ENCODE measurements at regions not wholly inside any gene's neighbourhood (a gene's known extent, or its start where the extent isn't known, plus 50 kb on each side); places are given as distances from the start of the nearest gene placed in this dataset.

GRCh38 chr4:62490635-62491034, 1290.5 kb downstream of the ADGRL3 start:
- no peak overlapping the region for H2BK15ac ChIP-seq (ENCODE audit: low read depth, low read length)
- no peak overlapping the region for H2BK120ac ChIP-seq (ENCODE audit: low read depth, low read length)
- in situ Hi-C loops (cut with MboI; ENCODE audit: low sequenced_read_pairs) = no loop called here
- H3K27me3 ChIP-seq (ENCODE audit: control insufficient read depth, insufficient read depth, low read length) = no peaks in the 10 kb centered on the region
- H3K9me3 ChIP-seq (ENCODE audit: control insufficient read depth, insufficient read depth, low read length) = peaks cover 7% of the 10 kb centered on the region
- H3K36me3 ChIP-seq (ENCODE audit: control insufficient read depth, insufficient read depth, low read length) = no peaks in the 10 kb centered on the region
- no peaks in the 10 kb centered on the region for H3K9me1 ChIP-seq (ENCODE audit: insufficient read depth, low read length)
- H2AK9ac ChIP-seq (replicated peaks; ENCODE audit: low read depth, low read length, poor library complexity) = no peak overlapping the region
- no peak overlapping the region for H2AFZ ChIP-seq (replicated peaks; ENCODE audit: low read length, poor library complexity)
- no peaks in the 10 kb centered on the region for H4K20me1 ChIP-seq (ENCODE audit: insufficient read depth, low read length)
- no peak overlapping the region for H4K8ac ChIP-seq (ENCODE audit: low read depth in 2 of 2, low read length in 2 of 2)
- H3K4me1 ChIP-seq (ENCODE audit: control insufficient read depth, insufficient read depth, low read length) = no peaks in the 10 kb centered on the region
- H3K56ac ChIP-seq (ENCODE audit: extremely low read depth, insufficient read depth, low read length) = no peak overlapping the region
- no peaks in the 10 kb centered on the region for H3K79me1 ChIP-seq (ENCODE audit: low read depth in 1 of 2, low read length in 2 of 2)
- no peak overlapping the region for H2BK20ac ChIP-seq (ENCODE audit: low read depth, low read length)
- no peak overlapping the region for H4K5ac ChIP-seq (ENCODE audit: low read depth, low read length)
- no peak overlapping the region for H3K4ac ChIP-seq (ENCODE audit: low read depth, low read length)
- H3K4me2 ChIP-seq (ENCODE audit: low read depth, low read length) = no peak overlapping the region
- no CpG with 5 or more reads among the region's 1 CpG for WGBS, 2 experiments (ENCODE audit: extremely low coverage in 2 of 2, insufficient read length in 1 of 2)
- H3K9ac ChIP-seq (ENCODE audit: low read depth, low read length) = no peak overlapping the region
- no peak for TF ChIP-seq USF2 (IDR thresholded peaks at IDR 0.05; ENCODE audit: low read depth, low read length)
- no peak for TF ChIP-seq RFX5 (IDR thresholded peaks at IDR 0.05; ENCODE audit: low read depth, low read length)
- TF ChIP-seq ELK1 (IDR thresholded peaks at IDR 0.05; ENCODE audit: borderline replicate concordance, low read depth, low read length) = no peak
- no peak for TF ChIP-seq POLR2A (IDR thresholded peaks at IDR 0.05; ENCODE audit: low read depth, low read length)
- no peak for TF ChIP-seq FOS (IDR thresholded peaks at IDR 0.05; ENCODE audit: low read depth, low read length)
- no peak for TF ChIP-seq MAZ (IDR thresholded peaks at IDR 0.05; ENCODE audit: borderline replicate concordance, low read depth, low read length)
- TF ChIP-seq CEBPB (IDR thresholded peaks at IDR 0.05; ENCODE audit: low read depth, low read length) = no peak
- no peak for TF ChIP-seq RAD21 (IDR thresholded peaks at IDR 0.05; ENCODE audit: low read length)
- no peak for TF ChIP-seq CTCF (conservative IDR thresholded peaks at IDR 0.05; ENCODE audit: low read depth, low read length)
- no peak for DNase-seq
- no peak overlapping the region for H2BK5ac ChIP-seq (ENCODE audit: low read depth, low read length, poor library complexity, severe bottlenecking)
- H3K14ac ChIP-seq (replicated peaks; ENCODE audit: low read depth, low read length) = no peak overlapping the region
- no peak overlapping the region for H3K18ac ChIP-seq (ENCODE audit: low read depth, low read length)
- ChIA-PET POLR2A (ENCODE audit: unreplicated experiment) (no interaction called here), CTCF (no interaction called here)
- no peak for ATAC-seq (ENCODE audit: low read depth)
- no peak overlapping the region for H3K4me3 ChIP-seq (ENCODE audit: insufficient read depth, low read depth, low read length)
- no peak overlapping the region for H3K27ac ChIP-seq (ENCODE audit: insufficient read depth, low read length)
- no peak overlapping the region for H4K91ac ChIP-seq (ENCODE audit: insufficient read depth, low read depth, low read length)
- no peak overlapping the region for H3K23ac ChIP-seq (ENCODE audit: low read depth, low read length)
- intact Hi-C loops (cut with micrococcal nuclease) = no loop called here
- no TSS peak for BruUV-seq (replicated peaks)
- no peak overlapping the region for H2AK5ac ChIP-seq (ENCODE audit: low read depth, low read length)
- dilution Hi-C loops (cut with HindIII; ENCODE audit: low sequenced_read_pairs, unreplicated experiment) = no loop called here

Measured in IMR-90 (cell line).